BJ (cell line): ENCODE measurements at regions not wholly inside any gene's neighbourhood (a gene's known extent, or its start where the extent isn't known, plus 50 kb on each side); places are given as distances from the start of the nearest gene placed in this dataset.

Experiments
- CTCF ChIA-PET: fragments of 350-600 bp; formaldehyde crosslinking; extraction: SDS; loops from one replicate; lab custom pipeline; 2021; ENCODE audit warnings: antibody characterized with exemption, inconsistent platforms; lab: Yijun Ruan, JAX
- POLR2A ChIA-PET: fragments of 300-600 bp; sonication (Branson Sonifier 250); formaldehyde crosslinking; extraction: SDS; loops from one replicate; lab custom pipeline; 2021; ENCODE audit warnings: antibody characterized with exemption; lab: Charles Lee
- DNase-seq: peaks from one replicate; pipeline ENCODE4 v3.0.0-alpha.2; 2011; ENCODE audit warnings: low read depth
- H3K27me3 ChIP-seq: 2 replicates; pipeline ENCODE4 v1.6.0; 2011; ENCODE audit warnings: low read length; ENCODE audit not compliant: control insufficient read depth, insufficient read depth
- H3K36me3 ChIP-seq: 2 replicates; pipeline ENCODE4 v1.5.1; 2011; ENCODE audit warnings: low read length; ENCODE audit not compliant: control insufficient read depth, insufficient read depth
- H3K4me3 ChIP-seq: 2 replicates; pipeline ENCODE4 v1.5.1; 2011; ENCODE audit warnings: low read depth, mild to moderate bottlenecking, control low read depth, low read length
- CTCF ChIP-seq: IDR thresholded peaks from 2 replicates; pipeline ENCODE4 v1.5.1; 2011; ENCODE audit warnings: low read depth, mild to moderate bottlenecking, control low read depth, inconsistent platforms, low read length, moderate library complexity; ENCODE audit not compliant: insufficient read depth

- no peak for TF ChIP-seq CTCF
- CTCF ChIA-PET: no interaction called here
- no peaks in the 10 kb centered on the region for H3K27me3 ChIP-seq
- DNase-seq: no peak
- no peaks in the 10 kb centered on the region for H3K36me3 ChIP-seq
- POLR2A ChIA-PET: no interaction called here
- no peak overlapping the region for H3K4me3 ChIP-seq
Measured at GRCh38 chr4:163228648-163229047, 62.0 kb upstream of the NAF1 start.

GRCh38 chr4:163221467-163221866 is 54.8 kb upstream of the NAF1 start:
- no peak overlapping the region for H3K4me3 ChIP-seq
- H3K27me3 ChIP-seq: no peaks in the 10 kb centered on the region
- DNase-seq: no peak
- ChIA-PET CTCF (no interaction called here), POLR2A (no interaction called here)
- H3K36me3 ChIP-seq: no peaks in the 10 kb centered on the region
- no peak for TF ChIP-seq CTCF

GRCh38 chr4:163217505-163217904 is 50.8 kb upstream of the NAF1 start:
- POLR2A ChIA-PET: no interaction called here
- CTCF ChIA-PET: no interaction called here

More at GRCh38 chr4:163217505-163217904, 50.8 kb upstream of the NAF1 start:
- no peak for DNase-seq
- TF ChIP-seq CTCF: no peak
- H3K27me3 ChIP-seq: no peaks in the 10 kb centered on the region
- no peak overlapping the region for H3K4me3 ChIP-seq
- no peaks in the 10 kb centered on the region for H3K36me3 ChIP-seq
